GM12878 (cell line): ENCODE measurements at regions not wholly inside any gene's neighbourhood (a gene's known extent, or its start where the extent isn't known, plus 50 kb on each side); places are given as distances from the start of the nearest gene placed in this dataset.

Source experiments
- ATAC-seq: fragments of 200-7000 bp; cut with Tn5 transposase; 3 replicates; pipeline ENCODE4 v1.9.1; 2020; ENCODE audit warnings: mild to moderate bottlenecking, moderate library complexity
- BruUV-seq: library from RNA; stranded (reverse); fragments of 400-500 nt; replicated peaks from 2 replicates; lab custom pipeline; 2021; lab: Mats Ljungman, UMichigan
- CTCF ChIA-PET: fragments of 300-600 bp; sonication (Branson Sonifier 250); formaldehyde crosslinking; extraction: SDS; loops from one replicate; lab custom pipeline; 2021; ENCODE audit warnings: inconsistent platforms; lab: Yijun Ruan, JAX
- POLR2A ChIA-PET: fragments of 350-600 bp; formaldehyde crosslinking; extraction: SDS; loops from one replicate; lab custom pipeline; 2021; ENCODE audit warnings: inconsistent platforms; lab: Charles Lee
- RAD21 ChIA-PET: fragments of 300-600 bp; sonication (Branson Sonifier 250); formaldehyde crosslinking; loops from one replicate; lab custom pipeline; 2023; ENCODE audit warnings: antibody characterized with exemption; ENCODE audit not compliant: unreplicated experiment; lab: Charles Lee
- SMC1A ChIA-PET: fragments of 300-600 bp; sonication (Branson Sonifier 250); formaldehyde crosslinking; loops from one replicate; lab custom pipeline; 2023; ENCODE audit not compliant: unreplicated experiment, uncharacterized antibody; lab: Charles Lee
- DNase-seq: peaks from one replicate; pipeline ENCODE4 v3.0.0-alpha.2; 2011; ENCODE audit warnings: low read depth, low spot score
- FAIRE-seq: peaks from 3 replicates; lab custom pipeline; 2011; peaks lifted over from hg19 to GRCh38; lab: Jason Lieb, UNC
- H2AFZ ChIP-seq: 2 replicates; pipeline ENCODE4 v1.6.0; 2011; ENCODE audit warnings: low read depth, low read length, control low read depth; ENCODE audit not compliant: control insufficient read depth
- H3K27ac ChIP-seq: 2 replicates; pipeline ENCODE4 v1.5.1; 2011; ENCODE audit warnings: control low read depth; ENCODE audit not compliant: control insufficient read depth, insufficient read depth
- H3K27me3 ChIP-seq, 2 experiments: replicated peaks in 1 of 2; 2 replicates each; pipeline versions ENCODE4 v1.6.0 to v1.6.1; 2011; ENCODE audit warnings: low read length in 1 of 2; ENCODE audit not compliant: control insufficient read depth in 2 of 2, insufficient read depth in 2 of 2
- H3K36me3 ChIP-seq, 2 experiments: 2 replicates each; pipeline ENCODE4 v1.5.1; 2011; ENCODE audit warnings: low read length in 1 of 2; ENCODE audit not compliant: control insufficient read depth in 2 of 2, insufficient read depth in 2 of 2
- H3K4me1 ChIP-seq: 2 replicates; pipeline ENCODE4 v1.6.1; 2011; ENCODE audit warnings: mild to moderate bottlenecking, low read length, moderate library complexity, mixed read lengths; ENCODE audit not compliant: control insufficient read depth, insufficient read depth
- H3K4me2 ChIP-seq: 2 replicates; pipeline ENCODE4 v1.6.0; 2011; ENCODE audit warnings: control low read depth; ENCODE audit not compliant: control insufficient read depth, insufficient read depth
- H3K4me3 ChIP-seq: fragments of 200-600 bp; sonication (generic); 2 replicates; pipeline ENCODE4 v1.5.1; 2016
- H3K79me2 ChIP-seq: 2 replicates; pipeline ENCODE4 v1.6.0; 2011; ENCODE audit warnings: low read length; ENCODE audit not compliant: control insufficient read depth, insufficient read depth
- H3K9ac ChIP-seq: 2 replicates; pipeline ENCODE4 v1.8.0; 2011; ENCODE audit warnings: low read length, control low read depth, mixed read lengths; ENCODE audit not compliant: control insufficient read depth, insufficient read depth
- H3K9me3 ChIP-seq: replicated peaks from 3 replicates; pipeline ENCODE4 v1.5.1; 2011; ENCODE audit warnings: mild to moderate bottlenecking, low read length; ENCODE audit not compliant: control insufficient read depth, insufficient read depth
- H4K20me1 ChIP-seq: 2 replicates; pipeline ENCODE4 v1.6.0; 2011; ENCODE audit not compliant: control insufficient read depth, insufficient read depth
- ATF2 ChIP-seq: IDR thresholded peaks from 2 replicates; pipeline ENCODE4 v1.6.1; 2012; ENCODE audit warnings: low read length, inconsistent platforms
- CBX5 ChIP-seq: sonication (generic); IDR thresholded peaks from 2 replicates; pipeline ENCODE4 v1.6.1; 2016; ENCODE audit warnings: low read depth, moderate library complexity, mild to moderate bottlenecking, inconsistent platforms
- GATAD2B ChIP-seq: fragments of 450-650 bp; conservative IDR thresholded peaks from 2 replicates; pipeline ENCODE4 v1.6.1; 2017; ENCODE audit warnings: low read depth, mild to moderate bottlenecking, moderate library complexity
- KAT2A ChIP-seq: conservative IDR thresholded peaks from 2 replicates; pipeline ENCODE4 v1.6.1; 2011; ENCODE audit warnings: low read depth, low read length; ENCODE audit not compliant: control insufficient read depth
- PAX5 ChIP-seq: IDR thresholded peaks from 2 replicates; pipeline ENCODE4 v1.6.1; 2011; ENCODE audit warnings: low read depth, low read length, borderline replicate concordance
- RBBP5 ChIP-seq: fragments of 200-600 bp; sonication (generic); conservative IDR thresholded peaks from 2 replicates; pipeline ENCODE4 v1.6.1; 2016
- RELA ChIP-seq: fragments of 450-650 bp; IDR thresholded peaks from 2 replicates; pipeline ENCODE4 v1.8.0; 2014; ENCODE audit warnings: borderline replicate concordance; ENCODE audit not compliant: partially characterized antibody
- YY1 ChIP-seq: IDR thresholded peaks from 2 replicates; pipeline ENCODE4 v1.6.1; 2011; ENCODE audit warnings: low read depth, mild to moderate bottlenecking, low read length
- ZBED1 ChIP-seq: IDR thresholded peaks from 2 replicates; pipeline ENCODE4 v1.6.1; 2016; ENCODE audit warnings: borderline replicate concordance
- ZBTB11 ChIP-seq: fragments of 450-650 bp; formaldehyde crosslinking; IDR thresholded peaks from 2 replicates; pipeline ENCODE4 v1.5.0; 2022; ENCODE audit warnings: mild to moderate bottlenecking, missing genetic modification characterization
- WGBS: methylation state at CpG from one replicate; pipeline ENCODE4 v1.1.6; 2016; ENCODE audit warnings: low lambda C conversion rate; ENCODE audit not compliant: insufficient replicate concordance, insufficient coverage; ENCODE audit errors: missing lambda C conversion rate; 5-methylcytosine and 5-hydroxymethylcytosine counted together
- in situ Hi-C: fragments of 300-500 bp; cut with MboI; formaldehyde crosslinking; loops from 9 replicates; pipeline ENCODE4 v1.14.3; 2018; ENCODE audit warnings: mixed read lengths
- intact Hi-C: fragments of 100-400 bp; cut with micrococcal nuclease; formaldehyde crosslinking; loops from one replicate; pipeline ENCODE4 v1.14.2; 2022; ENCODE audit not compliant: unreplicated experiment
- TF ChIP-seq, protein P1 (sequence below): fragments of 450-650 bp; IDR thresholded peaks from 2 replicates; pipeline ENCODE4 v1.6.1; 2017; ENCODE audit warnings: low read depth, mild to moderate bottlenecking, moderate library complexity
- TF ChIP-seq, protein P2 (sequence below): fragments of 450-650 bp; IDR thresholded peaks from 2 replicates; pipeline ENCODE4 v1.6.1; 2016; ENCODE audit warnings: mild to moderate bottlenecking

- no peak for TF ChIP-seq ATF2
These were observed 175.6 kb downstream of the FOXA2 start (continued) for GRCh38 chr20:22408521-22409402.

DNA sequence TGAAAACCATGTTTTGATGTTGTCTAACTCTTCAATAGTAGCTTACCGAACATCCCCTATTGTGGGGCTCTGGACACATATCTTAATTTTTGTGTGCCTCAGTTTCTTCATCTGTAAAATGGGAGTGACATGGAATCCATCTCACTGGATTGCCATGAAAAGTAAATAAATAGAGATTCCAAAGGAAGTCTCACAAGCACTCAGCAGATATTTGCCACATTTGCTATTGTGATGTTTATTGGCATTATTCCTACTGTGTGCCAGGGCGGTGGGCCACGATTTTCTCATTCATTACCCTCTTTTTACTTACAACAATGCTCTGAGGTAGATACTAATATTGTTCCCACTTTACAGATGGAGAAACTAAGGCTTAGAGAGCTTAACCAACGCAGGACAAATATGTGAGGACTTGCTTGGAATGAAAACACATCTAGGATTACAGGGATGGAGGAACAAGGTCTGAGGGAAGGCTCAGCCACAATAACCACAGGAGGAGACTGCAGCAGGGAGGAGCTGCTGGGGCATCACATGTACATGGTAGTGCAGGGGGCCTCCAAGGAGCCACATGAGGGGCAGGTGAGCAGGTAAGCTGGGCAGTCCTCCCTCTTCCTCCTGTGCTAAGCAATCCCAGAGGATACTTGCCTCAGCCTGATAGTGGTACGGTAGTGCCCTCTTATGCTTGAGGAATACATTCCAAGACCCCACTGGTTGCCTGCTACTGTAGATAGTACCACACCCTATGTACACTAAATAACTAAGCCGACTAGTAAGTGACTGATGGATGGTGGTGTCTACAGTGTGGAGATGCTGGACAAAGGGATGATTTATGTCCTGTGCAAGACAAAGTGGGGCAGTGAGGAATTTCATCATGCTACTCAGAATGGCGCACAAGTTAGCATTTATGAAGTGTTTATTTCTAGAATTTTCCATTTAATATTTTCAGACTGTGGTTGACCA lies 176.9 kb downstream of the FOXA2 start:
- no peak overlapping the region for H3K27ac ChIP-seq
- H3K36me3 ChIP-seq: no peaks in the 10 kb centered on the region
- H3K4me3 ChIP-seq: no peak overlapping the region
- no peaks in the 10 kb centered on the region for H3K9me3 ChIP-seq
- H3K79me2 ChIP-seq: no peaks in the 10 kb centered on the region
- CTCF ChIA-PET: no interaction called here
- ATAC-seq (no peak), FAIRE-seq (no peak), DNase-seq (no peak)
- H3K9ac ChIP-seq: no peak overlapping the region
- SMC1A ChIA-PET: interaction anchor here (1.0 kb wide), 1 partner anchor 32 kb away, joined by 3 read pairs; no protein-coding TSS in a partner anchor
- no peak overlapping the region for H2AFZ ChIP-seq
- H4K20me1 ChIP-seq: no peaks in the 10 kb centered on the region
- no peaks in the 10 kb centered on the region for H3K27me3 ChIP-seq
- RAD21 ChIA-PET: no interaction called here
- in situ Hi-C loops: no loop called here
- no peak overlapping the region for H3K4me2 ChIP-seq
- BruUV-seq: no TSS peak
- no peaks in the 10 kb centered on the region; the same call in 1 of the 2 replicates for H3K4me1 ChIP-seq
- 32% methylated on average over 7 of the region's 7 CpGs for WGBS
- POLR2A ChIA-PET: no interaction called here
- intact Hi-C loops: no loop called here
- no peak for TF ChIP-seq YY1
- no peak for TF ChIP-seq RBBP5
- TF ChIP-seq KAT2A: no peak
- no peak for TF ChIP-seq ZBED1
- TF ChIP-seq PAX5: no peak
- TF ChIP-seq, protein P1, sequence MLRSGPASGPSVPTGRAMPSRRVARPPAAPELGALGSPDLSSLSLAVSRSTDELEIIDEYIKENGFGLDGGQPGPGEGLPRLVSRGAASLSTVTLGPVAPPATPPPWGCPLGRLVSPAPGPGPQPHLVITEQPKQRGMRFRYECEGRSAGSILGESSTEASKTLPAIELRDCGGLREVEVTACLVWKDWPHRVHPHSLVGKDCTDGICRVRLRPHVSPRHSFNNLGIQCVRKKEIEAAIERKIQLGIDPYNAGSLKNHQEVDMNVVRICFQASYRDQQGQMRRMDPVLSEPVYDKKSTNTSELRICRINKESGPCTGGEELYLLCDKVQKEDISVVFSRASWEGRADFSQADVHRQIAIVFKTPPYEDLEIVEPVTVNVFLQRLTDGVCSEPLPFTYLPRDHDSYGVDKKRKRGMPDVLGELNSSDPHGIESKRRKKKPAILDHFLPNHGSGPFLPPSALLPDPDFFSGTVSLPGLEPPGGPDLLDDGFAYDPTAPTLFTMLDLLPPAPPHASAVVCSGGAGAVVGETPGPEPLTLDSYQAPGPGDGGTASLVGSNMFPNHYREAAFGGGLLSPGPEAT: no peak
- no peak for TF ChIP-seq ZBTB11
- no peak for TF ChIP-seq RELA
- TF ChIP-seq GATAD2B: no peak
- TF ChIP-seq, protein P2, sequence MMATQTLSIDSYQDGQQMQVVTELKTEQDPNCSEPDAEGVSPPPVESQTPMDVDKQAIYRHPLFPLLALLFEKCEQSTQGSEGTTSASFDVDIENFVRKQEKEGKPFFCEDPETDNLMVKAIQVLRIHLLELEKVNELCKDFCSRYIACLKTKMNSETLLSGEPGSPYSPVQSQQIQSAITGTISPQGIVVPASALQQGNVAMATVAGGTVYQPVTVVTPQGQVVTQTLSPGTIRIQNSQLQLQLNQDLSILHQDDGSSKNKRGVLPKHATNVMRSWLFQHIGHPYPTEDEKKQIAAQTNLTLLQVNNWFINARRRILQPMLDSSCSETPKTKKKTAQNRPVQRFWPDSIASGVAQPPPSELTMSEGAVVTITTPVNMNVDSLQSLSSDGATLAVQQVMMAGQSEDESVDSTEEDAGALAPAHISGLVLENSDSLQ: no peak
- TF ChIP-seq CBX5: no peak
